GM21528 (cell line): ENCODE measurements at regions not wholly inside any gene's neighbourhood (a gene's known extent, or its start where the extent isn't known, plus 50 kb on each side); places are given as distances from the start of the nearest gene placed in this dataset.

ENCODE experiments used
- ATAC-seq: cut with Tn5 transposase; IDR thresholded peaks from one replicate; pipeline ENCODE4 v1.9.1; 2021; ENCODE audit warnings: mild to moderate bottlenecking, moderate library complexity; ENCODE audit not compliant: unreplicated experiment, low FRiP score

- ATAC-seq = no peak
These were observed 58.8 kb downstream of the SPRY1 start for GRCh38 chr4:123455360-123455759.

- ATAC-seq = no peak
These were observed 65.4 kb downstream of the SPRY1 start for GRCh38 chr4:123462007-123462406.

- ATAC-seq = no peak
These were observed 67.3 kb downstream of the SPRY1 start for GRCh38 chr4:123463869-123464268.

GRCh38 chr4:123465416-123465815, 68.8 kb downstream of the SPRY1 start:
- ATAC-seq = no peak

GRCh38 chr4:123466080-123466785, 69.6 kb downstream of the SPRY1 start:
- ATAC-seq = no peak

- no peak for ATAC-seq
These were observed 72.0 kb downstream of the SPRY1 start for GRCh38 chr4:123468479-123469031.

GRCh38 chr4:123469245-123469644, 72.7 kb downstream of the SPRY1 start:
- no peak for ATAC-seq

GRCh38 chr4:123469696-123470095, 73.1 kb downstream of the SPRY1 start:
- ATAC-seq = no peak

GRCh38 chr4:123470640-123471039, 74.0 kb downstream of the SPRY1 start:
- ATAC-seq = no peak

GRCh38 chr4:123471655-123472369, 75.2 kb downstream of the SPRY1 start:
- ATAC-seq = no peak

- no peak for ATAC-seq
These were observed 78.2 kb downstream of the SPRY1 start for GRCh38 chr4:123474817-123475216.

- ATAC-seq = no peak
These were observed 79.5 kb downstream of the SPRY1 start for GRCh38 chr4:123476089-123476488.

GRCh38 chr4:123477711-123478209, 81.2 kb downstream of the SPRY1 start:
- peak; percentile 56 for ATAC-seq

GRCh38 chr4:123478859-123479345, 82.3 kb downstream of the SPRY1 start:
- ATAC-seq = no peak

GRCh38 chr4:123479944-123480343, 83.3 kb downstream of the SPRY1 start:
- ATAC-seq = no peak

- ATAC-seq = no peak
These were observed 84.3 kb downstream of the SPRY1 start for GRCh38 chr4:123480706-123481418.

- ATAC-seq = no peak
These were observed 85.1 kb downstream of the SPRY1 start for GRCh38 chr4:123481717-123482116.

GRCh38 chr4:123484291-123484926, 87.8 kb downstream of the SPRY1 start:
- ATAC-seq = no peak

- no peak for ATAC-seq
These were observed 89.0 kb downstream of the SPRY1 start for GRCh38 chr4:123485601-123486000.

- no peak for ATAC-seq
These were observed 92.3 kb downstream of the SPRY1 start for GRCh38 chr4:123488916-123489315.
